ENCODE measurements at regions not wholly inside any gene's neighbourhood (a gene's known extent, or its start where the extent isn't known, plus 50 kb on each side); places are given as distances from the start of the nearest gene placed in this dataset.

GRCh38 chr1:79875187-79875586 lies 868.7 kb upstream of the ADGRL4 start:
- no peak for DNase-seq

GRCh38 chr1:79874289-79874688 lies 867.8 kb upstream of the ADGRL4 start:
- DNase-seq: no peak

GRCh38 chr1:79859212-79859948 lies 852.9 kb upstream of the ADGRL4 start:
- peak; percentile 86 for DNase-seq

- no peak for DNase-seq
Observed at GRCh38 chr1:79852004-79852403, 845.5 kb upstream of the ADGRL4 start.

- no peak for DNase-seq
Observed at GRCh38 chr1:79849388-79849787, 842.9 kb upstream of the ADGRL4 start.

- no peak for DNase-seq
Observed at GRCh38 chr1:79848316-79848715, 841.8 kb upstream of the ADGRL4 start.

- no peak for DNase-seq
Observed at GRCh38 chr1:79847700-79848099, 841.2 kb upstream of the ADGRL4 start.

- peak; percentile 23 for DNase-seq
Observed at GRCh38 chr1:79845936-79846335, 839.4 kb upstream of the ADGRL4 start.

GRCh38 chr1:79842811-79843210 lies 836.3 kb upstream of the ADGRL4 start:
- DNase-seq: no peak

GRCh38 chr1:79839882-79840281 lies 833.4 kb upstream of the ADGRL4 start:
- DNase-seq: no peak

GRCh38 chr1:79827446-79827845 lies 820.9 kb upstream of the ADGRL4 start:
- DNase-seq: peak; percentile 29

- DNase-seq: no peak
Observed at GRCh38 chr1:79825551-79825950, 819.0 kb upstream of the ADGRL4 start.

GRCh38 chr1:79822053-79822452 lies 815.5 kb upstream of the ADGRL4 start:
- DNase-seq: no peak

- DNase-seq: no peak
Observed at GRCh38 chr1:79819140-79819539, 812.6 kb upstream of the ADGRL4 start.

- DNase-seq: peak; percentile 74
Observed at GRCh38 chr1:79817031-79817560, 810.6 kb upstream of the ADGRL4 start.

- DNase-seq: peak; percentile 67
Observed at GRCh38 chr1:79815115-79815514, 808.6 kb upstream of the ADGRL4 start.

GRCh38 chr1:79811173-79811572 lies 804.6 kb upstream of the ADGRL4 start:
- DNase-seq: peak; percentile 93

- DNase-seq: no peak
Observed at GRCh38 chr1:79808816-79809475, 802.4 kb upstream of the ADGRL4 start.

GRCh38 chr1:79807816-79808215 lies 801.3 kb upstream of the ADGRL4 start:
- no peak for DNase-seq

GRCh38 chr1:79797487-79797886 lies 791.0 kb upstream of the ADGRL4 start:
- DNase-seq: no peak

- DNase-seq: no peak
Observed at GRCh38 chr1:79796434-79796833, 789.9 kb upstream of the ADGRL4 start.

GRCh38 chr1:79792219-79792930 lies 785.8 kb upstream of the ADGRL4 start:
- peak; percentile 50 for DNase-seq

GRCh38 chr1:79791488-79792218 lies 785.1 kb upstream of the ADGRL4 start:
- DNase-seq: peak; percentile 8
